Activated T-cell treated with anti-CD3 and anti-CD28 coated beads, Interleukin-2, amount 50 U/mL, for 4 hours (primary cell): ENCODE measurements at regions not wholly inside any gene's neighbourhood (a gene's known extent, or its start where the extent isn't known, plus 50 kb on each side); places are given as distances from the start of the nearest gene placed in this dataset.

Experiments used
- ATAC-seq, 2 donors: fragments of 200-7000 bp; cut with Tn5 transposase; one replicate each; pipeline ENCODE4 v1.10.0; 2021
- DNase-seq: peaks from one replicate; pipeline ENCODE4 v3.0.0-alpha.2; 2020
- H3K27me3 Mint-ChIP-seq: one replicate; pipeline ENCODE4 v1.8.0; 2021; ENCODE audit warnings: low read depth, mixed read lengths
- H3K36me3 Mint-ChIP-seq: one replicate; pipeline ENCODE4 v1.8.0; 2022; ENCODE audit warnings: mixed read lengths; ENCODE audit not compliant: insufficient read depth
- H3K4me1 Mint-ChIP-seq: one replicate; pipeline ENCODE4 v1.8.0; 2021; ENCODE audit warnings: low read depth, mixed read lengths
- H3K4me3 Mint-ChIP-seq: one replicate; pipeline ENCODE4 v1.8.0; 2021; ENCODE audit warnings: mild to moderate bottlenecking, moderate library complexity, mixed read lengths
- H3K9me3 Mint-ChIP-seq: one replicate; pipeline ENCODE4 v1.8.0; 2021; ENCODE audit warnings: mixed read lengths

GRCh38 chr15:69732133-69732532, 279.5 kb downstream of the RPLP1 start:
- no peak for ATAC-seq
- H3K9me3 Mint-ChIP-seq, result peaks cover 2% of the 10 kb centered on the region
- no peak overlapping the region for H3K4me3 Mint-ChIP-seq
- H3K4me1 Mint-ChIP-seq, result peaks cover 5% of the 10 kb centered on the region
- no peaks in the 10 kb centered on the region for H3K36me3 Mint-ChIP-seq
- no peak for DNase-seq
- peaks cover 2% of the 10 kb centered on the region for H3K27me3 Mint-ChIP-seq

- no peak overlapping the region for H3K4me3 Mint-ChIP-seq
- DNase-seq (no peak), ATAC-seq (no peak)
- peaks cover 4% of the 10 kb centered on the region for H3K27me3 Mint-ChIP-seq
- H3K4me1 Mint-ChIP-seq, result no peaks in the 10 kb centered on the region
- no peaks in the 10 kb centered on the region for H3K36me3 Mint-ChIP-seq
- peaks cover 3% of the 10 kb centered on the region for H3K9me3 Mint-ChIP-seq
These were observed 282.1 kb downstream of the RPLP1 start for GRCh38 chr15:69734699-69735098.

GRCh38 chr15:69735121-69735520, 282.5 kb downstream of the RPLP1 start:
- peaks cover 4% of the 10 kb centered on the region for H3K27me3 Mint-ChIP-seq
- no peak overlapping the region for H3K4me3 Mint-ChIP-seq
- no peaks in the 10 kb centered on the region for H3K36me3 Mint-ChIP-seq
- DNase-seq (no peak), ATAC-seq (no peak)
- peaks cover 3% of the 10 kb centered on the region for H3K9me3 Mint-ChIP-seq
- H3K4me1 Mint-ChIP-seq, result no peaks in the 10 kb centered on the region

GRCh38 chr15:69736161-69736560, 283.5 kb downstream of the RPLP1 start:
- DNase-seq (no peak), ATAC-seq (no peak)
- peaks cover 6% of the 10 kb centered on the region for H3K9me3 Mint-ChIP-seq
- H3K4me3 Mint-ChIP-seq, result no peak overlapping the region
- peaks cover 4% of the 10 kb centered on the region for H3K27me3 Mint-ChIP-seq
- H3K36me3 Mint-ChIP-seq, result no peaks in the 10 kb centered on the region
- no peaks in the 10 kb centered on the region for H3K4me1 Mint-ChIP-seq

GRCh38 chr15:69737916-69738315, 285.3 kb downstream of the RPLP1 start:
- H3K4me3 Mint-ChIP-seq, result no peak overlapping the region
- H3K36me3 Mint-ChIP-seq, result no peaks in the 10 kb centered on the region
- peaks cover 6% of the 10 kb centered on the region for H3K9me3 Mint-ChIP-seq
- DNase-seq (no peak), ATAC-seq (no peak)
- H3K4me1 Mint-ChIP-seq, result no peaks in the 10 kb centered on the region
- H3K27me3 Mint-ChIP-seq, result peaks cover 4% of the 10 kb centered on the region

- Mint-ChIP-seq H3K27me3 (peaks cover 9% of the 10 kb centered on the region), H3K9me3 (peaks cover 6% of the 10 kb centered on the region), H3K4me1 (peaks cover 19% of the 10 kb centered on the region), H3K36me3 (no peaks in the 10 kb centered on the region), H3K4me3 (no peak overlapping the region)
- no peak for ATAC-seq
- DNase-seq, result no peak
These were observed 288.1 kb downstream of the RPLP1 start for GRCh38 chr15:69740684-69741083.

- H3K27me3 Mint-ChIP-seq, result peaks cover 11% of the 10 kb centered on the region
- H3K4me3 Mint-ChIP-seq, result no peak overlapping the region
- peaks cover 3% of the 10 kb centered on the region for H3K9me3 Mint-ChIP-seq
- peaks cover 20% of the 10 kb centered on the region for H3K4me1 Mint-ChIP-seq
- no peak for ATAC-seq
- H3K36me3 Mint-ChIP-seq, result no peaks in the 10 kb centered on the region
- no peak for DNase-seq
These were observed 289.7 kb downstream of the RPLP1 start for GRCh38 chr15:69742361-69742760.

- Mint-ChIP-seq H3K36me3 (no peaks in the 10 kb centered on the region), H3K4me3 (no peak overlapping the region), H3K4me1 (peaks cover 20% of the 10 kb centered on the region), H3K27me3 (peaks cover 11% of the 10 kb centered on the region), H3K9me3 (peaks cover 3% of the 10 kb centered on the region)
- no peak for DNase-seq
- ATAC-seq, result peak in 1 of 2 donors; percentile 57
These were observed 290.5 kb downstream of the RPLP1 start for GRCh38 chr15:69743091-69743490.

- DNase-seq, result no peak
- H3K4me1 Mint-ChIP-seq, result peaks cover 20% of the 10 kb centered on the region
- H3K4me3 Mint-ChIP-seq, result no peak overlapping the region
- H3K27me3 Mint-ChIP-seq, result peaks cover 7% of the 10 kb centered on the region
- H3K36me3 Mint-ChIP-seq, result no peaks in the 10 kb centered on the region
- ATAC-seq, result peak; percentile 25 to 38
- peaks cover 3% of the 10 kb centered on the region for H3K9me3 Mint-ChIP-seq
These were observed 292.0 kb downstream of the RPLP1 start for GRCh38 chr15:69744391-69745162.

- no peaks in the 10 kb centered on the region for H3K9me3 Mint-ChIP-seq
- no peak overlapping the region for H3K4me3 Mint-ChIP-seq
- no peak for DNase-seq
- no peak for ATAC-seq
- no peaks in the 10 kb centered on the region for H3K36me3 Mint-ChIP-seq
- peaks cover 7% of the 10 kb centered on the region for H3K27me3 Mint-ChIP-seq
- peaks cover 36% of the 10 kb centered on the region for H3K4me1 Mint-ChIP-seq
These were observed 294.6 kb downstream of the RPLP1 start for GRCh38 chr15:69747193-69747592.

- peaks cover 8% of the 10 kb centered on the region for H3K27me3 Mint-ChIP-seq
- no peak for DNase-seq
- ATAC-seq, result no peak
- H3K4me1 Mint-ChIP-seq, result peaks cover 41% of the 10 kb centered on the region
- H3K4me3 Mint-ChIP-seq, result no peak overlapping the region
- no peaks in the 10 kb centered on the region for H3K36me3 Mint-ChIP-seq
- H3K9me3 Mint-ChIP-seq, result peaks cover 5% of the 10 kb centered on the region
These were observed 295.5 kb downstream of the RPLP1 start for GRCh38 chr15:69748131-69748530.

GRCh38 chr15:69748576-69749185, 296.1 kb downstream of the RPLP1 start:
- DNase-seq (no peak), ATAC-seq (no peak)
- Mint-ChIP-seq H3K4me1 (peaks cover 41% of the 10 kb centered on the region), H3K9me3 (peaks cover 11% of the 10 kb centered on the region), H3K36me3 (no peaks in the 10 kb centered on the region), H3K4me3 (no peak overlapping the region), H3K27me3 (peaks cover 8% of the 10 kb centered on the region)

- peaks cover 5% of the 10 kb centered on the region for H3K27me3 Mint-ChIP-seq
- H3K36me3 Mint-ChIP-seq, result no peaks in the 10 kb centered on the region
- H3K4me1 Mint-ChIP-seq, result peaks cover 41% of the 10 kb centered on the region
- H3K4me3 Mint-ChIP-seq, result no peak overlapping the region
- peaks cover 11% of the 10 kb centered on the region for H3K9me3 Mint-ChIP-seq
- DNase-seq (no peak), ATAC-seq (no peak)
These were observed 296.7 kb downstream of the RPLP1 start for GRCh38 chr15:69749274-69749673.

GRCh38 chr15:69749797-69750196, 297.2 kb downstream of the RPLP1 start:
- no peak for DNase-seq
- ATAC-seq, result peak in 1 of 2 donors; percentile 46
- Mint-ChIP-seq H3K4me3 (no peak overlapping the region), H3K36me3 (peaks cover 2% of the 10 kb centered on the region), H3K9me3 (peaks cover 11% of the 10 kb centered on the region), H3K4me1 (peaks cover 41% of the 10 kb centered on the region), H3K27me3 (peaks cover 5% of the 10 kb centered on the region)

- Mint-ChIP-seq H3K27me3 (peaks cover 5% of the 10 kb centered on the region), H3K36me3 (peaks cover 2% of the 10 kb centered on the region), H3K4me3 (no peak overlapping the region), H3K4me1 (peaks cover 44% of the 10 kb centered on the region), H3K9me3 (peaks cover 11% of the 10 kb centered on the region)
- no peak for DNase-seq
- ATAC-seq, result no peak
These were observed 297.6 kb downstream of the RPLP1 start for GRCh38 chr15:69750253-69750652.
